Suprapubic skin (tissue), 4 donors: ENCODE measurements at regions not wholly inside any gene's neighbourhood (a gene's known extent, or its start where the extent isn't known, plus 50 kb on each side); places are given as distances from the start of the nearest gene placed in this dataset.

Experiments used
- DNase-seq, 2 donors: peaks; one replicate each; pipeline ENCODE4 v3.0.0-alpha.2; 2019; ENCODE audit warnings: low spot score in 2 of 2
- H3K27ac ChIP-seq: fragments of 200-600 bp; sonication (generic); one replicate; pipeline ENCODE4 v1.5.1; 2019
- H3K27me3 ChIP-seq: fragments of 200-600 bp; sonication (generic); one replicate; pipeline ENCODE4 v1.5.1; 2019
- H3K36me3 ChIP-seq: fragments of 200-600 bp; sonication (generic); one replicate; pipeline ENCODE4 v1.5.1; 2019
- H3K4me1 ChIP-seq: fragments of 200-600 bp; sonication (generic); one replicate; pipeline ENCODE4 v1.5.1; 2019
- H3K4me3 ChIP-seq: fragments of 200-600 bp; sonication (generic); one replicate; pipeline ENCODE4 v1.5.1; 2019; ENCODE audit warnings: mild to moderate bottlenecking
- H3K9me3 ChIP-seq: fragments of 200-600 bp; sonication (generic); one replicate; pipeline ENCODE4 v1.5.1; 2019
- EP300 ChIP-seq: sonication (generic); formaldehyde crosslinking; IDR thresholded peaks from one replicate; pipeline ENCODE4 v1.6.1; 2017; ENCODE audit warnings: antibody characterized with exemption
- POLR2A ChIP-seq, 2 donors: fragments of 450-650 bp; IDR thresholded peaks; one replicate each; pipeline ENCODE4 v1.6.1; 2017; ENCODE audit warnings: antibody characterized with exemption in 2 of 2, mild to moderate bottlenecking in 2 of 2, moderate library complexity in 2 of 2
- POLR2AphosphoS5 ChIP-seq, 3 donors: sonication (generic); formaldehyde crosslinking; IDR thresholded peaks; one replicate each; pipeline ENCODE4 v1.6.1; 2017; ENCODE audit warnings: antibody characterized with exemption in 3 of 3
- WGBS: methylation state at CpG from one replicate; pipeline ENCODE4 v1.1.5; 2018; 5-methylcytosine and 5-hydroxymethylcytosine counted together
- TF ChIP-seq, protein P1 (sequence below), 2 donors: fragments of 200-600 bp in 1 of 2; fragments of 450-650 bp in 1 of 2; sonication (generic) in 1 of 2; IDR thresholded peaks; one replicate each; pipeline ENCODE4 v1.5.1; 2016 to 2019; ENCODE audit warnings: antibody characterized with exemption in 2 of 2, mild to moderate bottlenecking in 1 of 2, moderate library complexity in 1 of 2

- no peaks in the 10 kb centered on the region for H3K9me3 ChIP-seq
- no peaks in the 10 kb centered on the region for H3K36me3 ChIP-seq
- WGBS = 83% methylated on average over 1 of the region's 1 CpG
- TF ChIP-seq POLR2AphosphoS5 (IDR thresholded peaks at IDR 0.05) (no peak), POLR2A (IDR thresholded peaks at IDR 0.05) (no peak), EP300 (no peak)
- TF ChIP-seq, protein P1, sequence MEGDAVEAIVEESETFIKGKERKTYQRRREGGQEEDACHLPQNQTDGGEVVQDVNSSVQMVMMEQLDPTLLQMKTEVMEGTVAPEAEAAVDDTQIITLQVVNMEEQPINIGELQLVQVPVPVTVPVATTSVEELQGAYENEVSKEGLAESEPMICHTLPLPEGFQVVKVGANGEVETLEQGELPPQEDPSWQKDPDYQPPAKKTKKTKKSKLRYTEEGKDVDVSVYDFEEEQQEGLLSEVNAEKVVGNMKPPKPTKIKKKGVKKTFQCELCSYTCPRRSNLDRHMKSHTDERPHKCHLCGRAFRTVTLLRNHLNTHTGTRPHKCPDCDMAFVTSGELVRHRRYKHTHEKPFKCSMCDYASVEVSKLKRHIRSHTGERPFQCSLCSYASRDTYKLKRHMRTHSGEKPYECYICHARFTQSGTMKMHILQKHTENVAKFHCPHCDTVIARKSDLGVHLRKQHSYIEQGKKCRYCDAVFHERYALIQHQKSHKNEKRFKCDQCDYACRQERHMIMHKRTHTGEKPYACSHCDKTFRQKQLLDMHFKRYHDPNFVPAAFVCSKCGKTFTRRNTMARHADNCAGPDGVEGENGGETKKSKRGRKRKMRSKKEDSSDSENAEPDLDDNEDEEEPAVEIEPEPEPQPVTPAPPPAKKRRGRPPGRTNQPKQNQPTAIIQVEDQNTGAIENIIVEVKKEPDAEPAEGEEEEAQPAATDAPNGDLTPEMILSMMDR (IDR thresholded peaks at IDR 0.05) = no peak
- no peak overlapping the region for H3K27ac ChIP-seq
- peaks cover 1% of the 10 kb centered on the region for H3K4me1 ChIP-seq
- no peak for DNase-seq
- no peak overlapping the region for H3K4me3 ChIP-seq
- H3K27me3 ChIP-seq = no peaks in the 10 kb centered on the region
These were observed 68.3 kb downstream of the NENF start for GRCh38 chr1:212500983-212501382.

- no peak for DNase-seq
- 82% methylated on average over 3 of the region's 3 CpGs for WGBS
- Histone ChIP-seq H3K27me3 (no peaks in the 10 kb centered on the region), H3K27ac (no peak overlapping the region), H3K36me3 (no peaks in the 10 kb centered on the region), H3K4me1 (no peaks in the 10 kb centered on the region), H3K9me3 (no peaks in the 10 kb centered on the region), H3K4me3 (no peak overlapping the region)
- TF ChIP-seq, protein P1 (IDR thresholded peaks at IDR 0.05) = no peak
- TF ChIP-seq EP300 (no peak), POLR2AphosphoS5 (IDR thresholded peaks at IDR 0.05) (no peak), POLR2A (IDR thresholded peaks at IDR 0.05) (no peak)
These were observed 71.0 kb downstream of the NENF start for GRCh38 chr1:212503714-212504113.

DNA sequence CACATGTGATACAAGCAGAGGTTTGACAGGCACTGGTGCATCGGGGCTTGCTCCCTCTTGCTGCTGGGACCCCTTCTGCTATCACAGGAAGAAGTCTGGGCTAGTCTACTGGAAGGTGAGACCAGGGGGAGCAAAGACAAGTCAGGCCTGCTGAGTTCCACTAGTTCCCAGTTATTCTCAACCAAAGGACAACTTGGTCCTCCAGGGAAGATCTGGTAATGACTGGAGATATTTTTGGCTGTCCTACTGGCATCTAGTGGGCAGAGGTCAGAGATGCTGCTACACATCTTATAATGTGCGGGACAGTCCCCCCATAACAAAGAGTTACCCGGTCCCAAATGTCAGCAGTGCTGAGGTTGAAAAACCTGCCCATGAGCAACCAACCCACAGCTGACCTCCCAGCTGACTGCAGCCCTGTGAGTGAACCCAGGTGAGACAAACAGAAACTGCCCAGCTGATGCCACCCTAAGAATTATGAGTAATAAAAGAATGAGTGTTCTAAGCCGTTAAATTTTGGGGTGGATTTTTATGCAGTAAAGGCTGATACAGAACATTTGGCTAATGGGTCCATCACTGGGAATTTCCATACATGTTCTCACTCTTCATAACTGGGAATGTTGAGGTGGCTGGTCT lies 71.6 kb downstream of the NENF start:
- H3K36me3 ChIP-seq = no peaks in the 10 kb centered on the region
- no peaks in the 10 kb centered on the region for H3K27me3 ChIP-seq
- no peak overlapping the region for H3K27ac ChIP-seq
- WGBS = 95% methylated on average over 4 of the region's 4 CpGs
- H3K9me3 ChIP-seq = no peaks in the 10 kb centered on the region
- DNase-seq = no peak
- no peak overlapping the region for H3K4me3 ChIP-seq
- TF ChIP-seq POLR2AphosphoS5 (IDR thresholded peaks at IDR 0.05) = no peak
- TF ChIP-seq EP300 = no peak
- no peak for TF ChIP-seq POLR2A (IDR thresholded peaks at IDR 0.05)
- TF ChIP-seq, protein P1 (IDR thresholded peaks at IDR 0.05) = no peak
- no peaks in the 10 kb centered on the region for H3K4me1 ChIP-seq

- H3K27ac ChIP-seq = no peak overlapping the region
- TF ChIP-seq POLR2AphosphoS5 (IDR thresholded peaks at IDR 0.05) = no peak
- no peak for TF ChIP-seq EP300
- TF ChIP-seq, protein P1 (IDR thresholded peaks at IDR 0.05) = no peak
- TF ChIP-seq POLR2A (IDR thresholded peaks at IDR 0.05) = no peak
These were observed 73.9 kb downstream of the NENF start for GRCh38 chr1:212506666-212507065.

GRCh38 chr1:212507369-212507768 lies 74.6 kb downstream of the NENF start:
- Histone ChIP-seq H3K9me3 (no peaks in the 10 kb centered on the region), H3K27me3 (peaks cover 6% of the 10 kb centered on the region), H3K4me3 (no peak overlapping the region), H3K27ac (no peak overlapping the region), H3K36me3 (no peaks in the 10 kb centered on the region), H3K4me1 (no peaks in the 10 kb centered on the region)
- TF ChIP-seq, protein P1 (IDR thresholded peaks at IDR 0.05) = no peak
- TF ChIP-seq POLR2A (IDR thresholded peaks at IDR 0.05) = no peak
- no peak for TF ChIP-seq POLR2AphosphoS5 (IDR thresholded peaks at IDR 0.05)
- no peak for TF ChIP-seq EP300
- no peak for DNase-seq
- WGBS = 85% methylated on average over 6 of the region's 7 CpGs

More at GRCh38 chr1:212506666-212507065, 73.9 kb downstream of the NENF start:
- no peaks in the 10 kb centered on the region for H3K4me1 ChIP-seq
- H3K27me3 ChIP-seq = no peaks in the 10 kb centered on the region
- no peaks in the 10 kb centered on the region for H3K9me3 ChIP-seq
- no peaks in the 10 kb centered on the region for H3K36me3 ChIP-seq
- DNase-seq = no peak
- no peak overlapping the region for H3K4me3 ChIP-seq
